ENCODE measurements at regions not wholly inside any gene's neighbourhood (a gene's known extent, or its start where the extent isn't known, plus 50 kb on each side); places are given as distances from the start of the nearest gene placed in this dataset.
"Not testable (repeated sequence)": the region's sequence is repeated elsewhere in the genome, so short reads cannot be mapped to it uniquely, and the experiment has no call there.

GRCh38 chr11:36738292-36738861 is 140.3 kb upstream of the RAG2 start:
- Histone ChIP-seq H3K9me3 (no peaks in the 10 kb centered on the region), H3K27ac (no peak overlapping the region), H3K4me3 (no peak overlapping the region), H3K36me3 (no peaks in the 10 kb centered on the region), H3K4me1 (no peaks in the 10 kb centered on the region), H3K27me3 (no peaks in the 10 kb centered on the region)
- ATAC-seq (no peak), DNase-seq (no peak)
- no peak for TF ChIP-seq CTCF (IDR thresholded peaks at IDR 0.05)
- intact Hi-C loops (cut with DNase I): no loop called here

- Histone ChIP-seq H3K36me3 (no peaks in the 10 kb centered on the region), H3K4me1 (no peaks in the 10 kb centered on the region), H3K27me3 (no peaks in the 10 kb centered on the region), H3K4me3 (no peak overlapping the region), H3K27ac (no peak overlapping the region), H3K9me3 (no peaks in the 10 kb centered on the region)
- DNase-seq (no peak), ATAC-seq (no peak)
- TF ChIP-seq CTCF (IDR thresholded peaks at IDR 0.05): no peak
- intact Hi-C loops (cut with DNase I): no loop called here
Measured at GRCh38 chr11:36736103-36736502, 138.1 kb upstream of the RAG2 start.

GRCh38 chr11:36733721-36734120 is 135.7 kb upstream of the RAG2 start:
- H3K9me3 ChIP-seq; H3K4me3 ChIP-seq; ATAC-seq; intact Hi-C loops (cut with DNase I); H3K4me1 ChIP-seq; DNase-seq; H3K27ac ChIP-seq; H3K27me3 ChIP-seq; H3K36me3 ChIP-seq: not testable (repeated sequence)

- intact Hi-C loops (cut with DNase I): no loop called here
- no peaks in the 10 kb centered on the region for H3K27me3 ChIP-seq
- no peak for TF ChIP-seq CTCF (IDR thresholded peaks at IDR 0.05)
- no peak overlapping the region for H3K27ac ChIP-seq
- H3K9me3 ChIP-seq: no peaks in the 10 kb centered on the region
- no peak overlapping the region for H3K4me3 ChIP-seq
- no peak for ATAC-seq
- H3K4me1 ChIP-seq: no peaks in the 10 kb centered on the region
- no peaks in the 10 kb centered on the region for H3K36me3 ChIP-seq
- DNase-seq: no peak
Measured at GRCh38 chr11:36730761-36731160, 132.7 kb upstream of the RAG2 start.

GRCh38 chr11:36729825-36730224 is 131.8 kb upstream of the RAG2 start:
- DNase-seq: no peak

More at GRCh38 chr11:36729825-36730224, 131.8 kb upstream of the RAG2 start:
- Histone ChIP-seq H3K9me3 (no peaks in the 10 kb centered on the region), H3K4me3 (no peak overlapping the region), H3K27me3 (no peaks in the 10 kb centered on the region), H3K36me3 (no peaks in the 10 kb centered on the region), H3K27ac (no peak overlapping the region), H3K4me1 (no peaks in the 10 kb centered on the region)
- no peak for ATAC-seq
- TF ChIP-seq CTCF (IDR thresholded peaks at IDR 0.05): no peak
- intact Hi-C loops (cut with DNase I): no loop called here
